Progenitor cell of endocrine pancreas (in vitro differentiated cells): ENCODE measurements at regions not wholly inside any gene's neighbourhood (a gene's known extent, or its start where the extent isn't known, plus 50 kb on each side); places are given as distances from the start of the nearest gene placed in this dataset.

Experiments
- DNase-seq: peaks from one replicate; pipeline ENCODE4 v3.0.0; 2021; ENCODE audit warnings: low spot score; ENCODE audit not compliant: unreplicated experiment
- H3K27ac Mint-ChIP-seq: 2 replicates; pipeline ENCODE4 v1.8.0; 2021; ENCODE audit warnings: mild to moderate bottlenecking, moderate library complexity, mixed read lengths
- H3K27me3 Mint-ChIP-seq: 2 replicates; pipeline ENCODE4 v1.8.0; 2021; ENCODE audit warnings: mixed read lengths
- H3K36me3 Mint-ChIP-seq: 2 replicates; pipeline ENCODE4 v1.8.0; 2022; ENCODE audit warnings: mixed read lengths; ENCODE audit not compliant: insufficient read depth
- H3K4me1 Mint-ChIP-seq: 2 replicates; pipeline ENCODE4 v1.8.0; 2021; ENCODE audit warnings: low read depth, mixed read lengths
- H3K4me3 Mint-ChIP-seq: 2 replicates; pipeline ENCODE4 v1.8.0; 2021; ENCODE audit warnings: low read depth, mild to moderate bottlenecking, moderate library complexity, mixed read lengths
- H3K9me3 Mint-ChIP-seq: 2 replicates; pipeline ENCODE4 v1.8.0; 2021; ENCODE audit warnings: low read depth, mixed read lengths
- TF ChIP-seq, protein P1 (sequence below): fragments of 200-600 bp; sonication (generic); IDR thresholded peaks from one replicate; pipeline ENCODE4 v1.5.0; 2021; ENCODE audit warnings: antibody characterized with exemption, mild to moderate bottlenecking; ENCODE audit not compliant: unreplicated experiment

DNA sequence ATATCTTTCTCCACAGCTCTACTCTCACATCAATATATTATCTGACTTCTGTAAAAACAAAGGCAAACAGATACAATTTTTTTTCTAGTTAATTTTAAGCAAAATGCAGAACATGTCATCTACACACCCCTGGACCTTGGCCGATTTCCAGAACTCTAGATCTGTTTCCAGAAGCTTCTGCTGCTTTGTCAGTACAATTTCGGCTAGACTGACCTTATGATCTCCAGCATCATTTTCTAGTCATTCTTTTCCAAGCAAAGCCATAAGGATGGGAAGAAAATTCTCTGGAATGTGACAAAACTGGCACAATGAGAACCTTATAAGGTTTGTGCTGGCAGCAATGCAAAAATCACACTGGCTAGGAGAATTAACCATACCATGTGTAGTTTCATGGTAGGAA lies 132.8 kb upstream of the MPDZ start:
- Mint-ChIP-seq H3K27me3 (no peaks in the 10 kb centered on the region), H3K36me3 (no peaks in the 10 kb centered on the region), H3K27ac (no peak overlapping the region), H3K9me3 (no peaks in the 10 kb centered on the region), H3K4me1 (no peaks in the 10 kb centered on the region), H3K4me3 (no peak overlapping the region)
- DNase-seq = no peak
- TF ChIP-seq, protein P1, sequence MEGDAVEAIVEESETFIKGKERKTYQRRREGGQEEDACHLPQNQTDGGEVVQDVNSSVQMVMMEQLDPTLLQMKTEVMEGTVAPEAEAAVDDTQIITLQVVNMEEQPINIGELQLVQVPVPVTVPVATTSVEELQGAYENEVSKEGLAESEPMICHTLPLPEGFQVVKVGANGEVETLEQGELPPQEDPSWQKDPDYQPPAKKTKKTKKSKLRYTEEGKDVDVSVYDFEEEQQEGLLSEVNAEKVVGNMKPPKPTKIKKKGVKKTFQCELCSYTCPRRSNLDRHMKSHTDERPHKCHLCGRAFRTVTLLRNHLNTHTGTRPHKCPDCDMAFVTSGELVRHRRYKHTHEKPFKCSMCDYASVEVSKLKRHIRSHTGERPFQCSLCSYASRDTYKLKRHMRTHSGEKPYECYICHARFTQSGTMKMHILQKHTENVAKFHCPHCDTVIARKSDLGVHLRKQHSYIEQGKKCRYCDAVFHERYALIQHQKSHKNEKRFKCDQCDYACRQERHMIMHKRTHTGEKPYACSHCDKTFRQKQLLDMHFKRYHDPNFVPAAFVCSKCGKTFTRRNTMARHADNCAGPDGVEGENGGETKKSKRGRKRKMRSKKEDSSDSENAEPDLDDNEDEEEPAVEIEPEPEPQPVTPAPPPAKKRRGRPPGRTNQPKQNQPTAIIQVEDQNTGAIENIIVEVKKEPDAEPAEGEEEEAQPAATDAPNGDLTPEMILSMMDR = no peak

DNA sequence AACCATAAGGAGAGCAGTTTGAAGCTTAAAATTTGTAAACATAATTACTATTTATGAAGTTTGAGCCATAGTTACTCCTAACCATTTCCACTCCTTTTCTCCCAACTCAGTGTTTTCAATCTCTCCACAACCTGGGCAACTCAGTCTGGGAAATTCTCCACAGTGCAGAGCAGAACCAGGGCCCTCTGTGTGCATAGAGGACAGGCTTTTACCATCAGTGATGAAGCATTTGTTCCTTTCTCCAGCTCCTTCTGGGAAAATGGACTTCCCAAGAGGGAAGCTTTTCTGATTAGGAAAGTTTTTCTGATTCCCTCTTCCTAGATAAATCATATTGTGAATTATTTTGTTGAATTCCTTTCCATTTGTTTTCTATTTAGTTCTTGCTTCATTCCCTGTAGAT lies 132.3 kb upstream of the MPDZ start:
- Mint-ChIP-seq H3K4me3 (no peak overlapping the region), H3K36me3 (no peaks in the 10 kb centered on the region), H3K4me1 (no peaks in the 10 kb centered on the region), H3K27ac (no peak overlapping the region), H3K27me3 (no peaks in the 10 kb centered on the region), H3K9me3 (no peaks in the 10 kb centered on the region)
- DNase-seq = no peak
- TF ChIP-seq, protein P1 = no peak

DNA sequence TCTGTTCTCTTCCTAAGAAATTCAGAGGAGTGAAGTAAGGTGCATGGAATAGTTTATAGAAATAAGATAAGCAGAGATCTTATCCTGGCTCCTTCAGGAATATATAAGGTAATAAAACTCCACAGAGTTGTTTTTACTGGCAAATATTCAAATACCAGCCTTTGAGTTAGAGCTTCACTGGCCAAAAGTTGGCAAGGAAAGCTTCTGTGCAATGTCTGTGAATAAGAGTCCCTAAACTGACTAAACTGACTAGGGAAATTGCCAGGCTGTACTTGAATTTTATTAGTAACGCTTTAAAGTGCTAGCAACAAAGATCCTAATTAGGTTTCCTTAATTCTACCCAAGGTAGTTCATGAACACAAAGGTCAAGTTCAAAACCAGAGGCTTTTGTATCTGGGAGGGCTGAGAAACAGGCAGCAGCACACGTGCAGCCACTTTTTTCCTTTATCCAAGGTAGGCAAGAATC lies 131.1 kb upstream of the MPDZ start:
- TF ChIP-seq, protein P1 = no peak
- DNase-seq = no peak
- no peak overlapping the region for H3K27ac Mint-ChIP-seq
- no peaks in the 10 kb centered on the region for H3K36me3 Mint-ChIP-seq
- no peaks in the 10 kb centered on the region for H3K27me3 Mint-ChIP-seq
- no peaks in the 10 kb centered on the region for H3K9me3 Mint-ChIP-seq
- no peak overlapping the region for H3K4me3 Mint-ChIP-seq
- H3K4me1 Mint-ChIP-seq = no peaks in the 10 kb centered on the region

DNA sequence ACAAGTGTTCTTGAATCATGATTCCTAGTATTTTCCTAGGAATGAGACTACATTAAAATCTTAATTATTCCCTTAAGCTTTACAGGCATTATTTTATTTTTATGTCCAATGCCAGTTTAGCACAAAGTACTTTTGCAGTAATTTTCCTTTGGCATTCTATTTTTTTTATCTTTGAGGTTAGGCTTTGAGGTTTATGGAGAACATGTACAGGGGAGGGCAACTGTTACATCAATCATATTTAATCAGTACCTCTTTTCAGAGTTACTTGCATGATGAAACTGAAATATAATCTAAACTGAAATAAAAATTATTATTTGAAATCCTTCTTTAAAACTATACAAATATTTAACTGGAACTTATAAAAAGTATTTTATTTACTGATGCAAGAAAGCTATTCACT lies 118.2 kb upstream of the MPDZ start:
- DNase-seq = no peak
- Mint-ChIP-seq H3K27ac (no peak overlapping the region), H3K4me3 (no peak overlapping the region), H3K27me3 (no peaks in the 10 kb centered on the region), H3K4me1 (peaks cover 5% of the 10 kb centered on the region), H3K9me3 (no peaks in the 10 kb centered on the region), H3K36me3 (no peaks in the 10 kb centered on the region)
- TF ChIP-seq, protein P1 = no peak

DNA sequence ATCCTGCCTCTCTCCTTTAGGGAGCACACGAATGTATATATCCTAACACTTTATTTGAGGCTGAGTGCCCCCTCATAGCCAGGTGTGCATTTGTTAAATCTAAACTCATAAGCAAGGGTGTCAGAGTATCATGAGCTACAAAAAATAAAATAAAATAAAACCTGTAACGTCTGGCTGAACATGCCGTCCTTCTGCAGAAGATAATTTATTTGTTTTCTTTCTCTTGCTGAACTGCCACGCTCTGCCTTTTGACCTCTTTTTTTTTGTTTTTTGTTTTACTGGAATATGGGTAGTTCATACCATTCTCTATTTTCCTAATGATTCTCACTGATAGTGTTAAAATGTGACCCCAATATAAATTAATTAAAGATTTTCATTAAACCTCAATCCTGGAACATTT lies 117.7 kb upstream of the MPDZ start:
- Mint-ChIP-seq H3K27me3 (no peaks in the 10 kb centered on the region), H3K9me3 (peaks cover under 1% of the 10 kb centered on the region), H3K4me3 (no peak overlapping the region), H3K4me1 (peaks cover 5% of the 10 kb centered on the region), H3K36me3 (no peaks in the 10 kb centered on the region), H3K27ac (no peak overlapping the region)
- TF ChIP-seq, protein P1 = no peak
- DNase-seq = no peak

DNA sequence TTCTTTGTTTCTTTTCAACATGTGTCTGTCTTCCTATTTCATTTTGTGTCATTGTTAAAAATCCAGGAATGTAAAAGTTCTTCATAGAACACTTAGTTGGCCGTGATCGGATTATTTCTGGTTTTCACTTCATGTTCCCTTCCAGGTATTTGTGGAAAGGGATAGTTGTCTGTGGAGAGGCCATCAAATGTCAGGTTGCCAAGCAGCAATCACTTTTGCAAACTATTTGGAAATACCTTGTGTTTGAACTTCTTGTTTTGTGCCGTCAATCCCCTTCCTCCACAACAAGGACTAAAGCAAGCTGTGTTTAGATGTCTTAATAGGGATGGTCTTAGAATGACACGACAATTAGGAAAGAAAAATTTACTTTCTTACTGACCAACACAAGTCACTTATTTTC lies 116.9 kb upstream of the MPDZ start:
- no peaks in the 10 kb centered on the region for H3K36me3 Mint-ChIP-seq
- DNase-seq = no peak
- H3K9me3 Mint-ChIP-seq = peaks cover 8% of the 10 kb centered on the region
- no peak overlapping the region for H3K27ac Mint-ChIP-seq
- peaks cover 5% of the 10 kb centered on the region for H3K4me1 Mint-ChIP-seq
- TF ChIP-seq, protein P1 = no peak
- no peak overlapping the region for H3K4me3 Mint-ChIP-seq
- no peaks in the 10 kb centered on the region for H3K27me3 Mint-ChIP-seq
